ENCODE measurements at regions not wholly inside any gene's neighbourhood (a gene's known extent, or its start where the extent isn't known, plus 50 kb on each side); places are given as distances from the start of the nearest gene placed in this dataset.

GRCh38 chr5:74462356-74462755 is 178.2 kb downstream of the ENC1 start:
- TF ChIP-seq EZH2phosphoT487 (IDR thresholded peaks at IDR 0.05; ENCODE audit: borderline replicate concordance): no peak
- no peak for TF ChIP-seq CTCF (conservative IDR thresholded peaks at IDR 0.05; ENCODE audit: low read length)

Data from Loucy (cell line).